Thyroid gland (tissue), 4 donors: ENCODE measurements at regions not wholly inside any gene's neighbourhood (a gene's known extent, or its start where the extent isn't known, plus 50 kb on each side); places are given as distances from the start of the nearest gene placed in this dataset.

Experiments used
- DNase-seq, 2 donors: peaks; one replicate each; pipeline ENCODE4 v3.0.0-alpha.2; 2019
- H3K27ac ChIP-seq, 3 donors: fragments of 200-600 bp; sonication (generic); 1 replicate in 2 of 3; 2 replicates in 1 of 3; pipeline ENCODE4 v1.5.1; 2016 to 2019; ENCODE audit warnings: mild to moderate bottlenecking in 1 of 3, moderate library complexity in 1 of 3
- H3K27me3 ChIP-seq: fragments of 200-600 bp; sonication (generic); one replicate; pipeline ENCODE4 v1.5.1; 2019
- H3K36me3 ChIP-seq, 2 donors: fragments of 200-600 bp; sonication (generic); one replicate each; pipeline ENCODE4 v1.5.1; 2016 to 2019
- H3K4me1 ChIP-seq, 2 donors: fragments of 200-600 bp; sonication (generic); one replicate each; pipeline ENCODE4 v1.5.1; 2017 to 2019
- H3K4me3 ChIP-seq, 3 donors: fragments of 200-600 bp; sonication (generic); replicated peaks in 1 of 3; 1 replicate in 2 of 3; 2 replicates in 1 of 3; pipeline ENCODE4 v1.5.1; 2016; ENCODE audit warnings: mild to moderate bottlenecking in 1 of 3
- H3K9me3 ChIP-seq: fragments of 200-600 bp; sonication (generic); one replicate; pipeline ENCODE4 v1.5.1; 2017
- POLR2A ChIP-seq, 2 donors: fragments of 450-650 bp; IDR thresholded peaks; one replicate each; pipeline ENCODE4 v1.6.1; 2017; ENCODE audit warnings: antibody characterized with exemption in 2 of 2, mild to moderate bottlenecking in 2 of 2, moderate library complexity in 1 of 2
- WGBS, 2 donors: methylation state at CpG; one replicate each; pipeline ENCODE4 v1.1.5; 2017; 5-methylcytosine and 5-hydroxymethylcytosine counted together
- intact Hi-C: fragments of 100-400 bp; cut with DNase I; formaldehyde crosslinking; loops from one replicate; pipeline ENCODE4 v1.15.1; 2023
- TF ChIP-seq, protein P1 (sequence below), 6 experiments: fragments of 200-600 bp in 3 of 6; fragments of 450-650 bp in 3 of 6; sonication (generic) in 3 of 6; IDR thresholded peaks; one replicate each; pipeline ENCODE4 v1.5.1; 2016 to 2019; ENCODE audit warnings: antibody characterized with exemption in 6 of 6, mild to moderate bottlenecking in 2 of 6, inconsistent platforms in 1 of 6, moderate library complexity in 1 of 6

DNA sequence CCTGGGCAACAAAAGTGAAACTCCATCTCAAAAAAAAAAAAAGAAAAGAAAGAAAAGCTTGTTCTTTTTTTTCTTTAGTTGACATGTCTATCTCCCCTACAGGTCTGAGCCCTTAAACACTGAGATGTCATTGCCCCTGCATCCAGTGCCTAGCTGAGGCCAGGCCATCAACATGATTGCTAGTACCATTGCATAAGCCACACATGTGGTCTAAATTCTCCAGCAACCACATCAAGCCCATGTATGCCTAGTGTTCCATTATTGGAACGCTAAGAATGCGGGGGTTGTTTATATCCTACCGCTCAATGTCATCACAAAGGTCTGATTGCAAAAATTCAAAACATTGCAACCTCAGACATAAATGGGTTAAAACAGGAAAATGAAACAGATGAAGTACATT lies 62.7 kb downstream of the NPTX2 start:
- H3K4me1 ChIP-seq = no peaks in the 10 kb centered on the region
- H3K27me3 ChIP-seq = no peaks in the 10 kb centered on the region
- TF ChIP-seq, protein P1, sequence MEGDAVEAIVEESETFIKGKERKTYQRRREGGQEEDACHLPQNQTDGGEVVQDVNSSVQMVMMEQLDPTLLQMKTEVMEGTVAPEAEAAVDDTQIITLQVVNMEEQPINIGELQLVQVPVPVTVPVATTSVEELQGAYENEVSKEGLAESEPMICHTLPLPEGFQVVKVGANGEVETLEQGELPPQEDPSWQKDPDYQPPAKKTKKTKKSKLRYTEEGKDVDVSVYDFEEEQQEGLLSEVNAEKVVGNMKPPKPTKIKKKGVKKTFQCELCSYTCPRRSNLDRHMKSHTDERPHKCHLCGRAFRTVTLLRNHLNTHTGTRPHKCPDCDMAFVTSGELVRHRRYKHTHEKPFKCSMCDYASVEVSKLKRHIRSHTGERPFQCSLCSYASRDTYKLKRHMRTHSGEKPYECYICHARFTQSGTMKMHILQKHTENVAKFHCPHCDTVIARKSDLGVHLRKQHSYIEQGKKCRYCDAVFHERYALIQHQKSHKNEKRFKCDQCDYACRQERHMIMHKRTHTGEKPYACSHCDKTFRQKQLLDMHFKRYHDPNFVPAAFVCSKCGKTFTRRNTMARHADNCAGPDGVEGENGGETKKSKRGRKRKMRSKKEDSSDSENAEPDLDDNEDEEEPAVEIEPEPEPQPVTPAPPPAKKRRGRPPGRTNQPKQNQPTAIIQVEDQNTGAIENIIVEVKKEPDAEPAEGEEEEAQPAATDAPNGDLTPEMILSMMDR (IDR thresholded peaks at IDR 0.05) = no peak
- TF ChIP-seq POLR2A (IDR thresholded peaks at IDR 0.05) = no peak
- whole genome bisulfite sequencing, 2 donors = 17 to 99% methylated on average over 3 of the region's 3 CpGs
- no peaks in the 10 kb centered on the region for H3K9me3 ChIP-seq
- DNase-seq = no peak
- intact Hi-C loops = no loop called here
- no peak overlapping the region for H3K4me3 ChIP-seq
- no peaks in the 10 kb centered on the region for H3K36me3 ChIP-seq
- no peak overlapping the region for H3K27ac ChIP-seq

DNA sequence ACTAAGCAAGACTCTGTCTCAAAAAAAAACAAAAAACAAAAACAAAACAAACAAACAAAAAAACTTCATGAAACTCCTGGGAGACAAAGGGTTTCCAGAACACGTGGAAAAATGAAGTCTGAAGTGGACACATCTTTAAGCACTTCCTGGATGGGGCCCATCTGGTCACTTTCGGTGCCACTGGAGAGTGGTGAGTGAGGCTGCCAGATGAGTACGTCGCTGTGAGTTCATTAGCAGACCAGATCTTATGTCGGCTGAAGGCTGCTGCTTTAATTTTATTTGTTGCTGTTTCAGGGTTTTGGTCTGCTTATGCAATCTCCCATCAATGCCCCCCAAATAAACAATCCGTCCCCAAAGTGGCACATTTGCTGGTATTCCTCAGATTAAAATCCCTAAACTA lies 64.4 kb downstream of the NPTX2 start:
- no peaks in the 10 kb centered on the region for H3K27me3 ChIP-seq
- intact Hi-C loops = no loop called here
- TF ChIP-seq POLR2A (IDR thresholded peaks at IDR 0.05) = no peak
- TF ChIP-seq, protein P1 (IDR thresholded peaks at IDR 0.05) = no peak
- no peak for DNase-seq
- H3K27ac ChIP-seq = no peak overlapping the region
- no peak overlapping the region for H3K4me3 ChIP-seq
- no peaks in the 10 kb centered on the region for H3K9me3 ChIP-seq
- H3K4me1 ChIP-seq = no peaks in the 10 kb centered on the region
- H3K36me3 ChIP-seq = no peaks in the 10 kb centered on the region
- 19 to 43% methylated on average over 6 of the region's 6 CpGs for WGBS, 2 donors

DNA sequence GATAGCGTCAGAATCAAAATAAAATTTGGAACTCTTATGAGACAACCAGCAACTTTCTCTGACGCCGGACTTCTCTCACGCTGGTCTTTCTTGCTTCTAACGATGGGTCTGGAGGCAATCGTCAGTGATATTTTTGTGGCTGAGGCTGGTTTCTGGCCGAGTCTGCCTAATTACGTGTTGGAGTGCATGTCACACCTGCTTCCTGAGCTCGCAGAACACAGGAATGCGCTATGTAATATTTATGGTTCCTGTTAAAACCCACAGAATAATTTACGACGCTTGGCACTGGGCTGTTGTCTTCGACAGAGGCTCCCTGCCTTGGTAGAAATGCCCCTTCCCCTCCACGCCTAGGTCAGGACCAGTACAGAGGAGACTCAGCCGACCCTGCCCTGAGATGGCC lies 64.9 kb downstream of the NPTX2 start:
- Histone ChIP-seq H3K9me3 (no peaks in the 10 kb centered on the region), H3K4me1 (no peaks in the 10 kb centered on the region), H3K4me3 (no peak overlapping the region), H3K27me3 (no peaks in the 10 kb centered on the region), H3K27ac (no peak overlapping the region), H3K36me3 (no peaks in the 10 kb centered on the region)
- 64 to 76% methylated on average over 15 of the region's 15 CpGs for WGBS, 2 donors
- DNase-seq = no peak
- intact Hi-C loops = no loop called here
- TF ChIP-seq, protein P1 (IDR thresholded peaks at IDR 0.05) = no peak
- TF ChIP-seq POLR2A (IDR thresholded peaks at IDR 0.05) = no peak

DNA sequence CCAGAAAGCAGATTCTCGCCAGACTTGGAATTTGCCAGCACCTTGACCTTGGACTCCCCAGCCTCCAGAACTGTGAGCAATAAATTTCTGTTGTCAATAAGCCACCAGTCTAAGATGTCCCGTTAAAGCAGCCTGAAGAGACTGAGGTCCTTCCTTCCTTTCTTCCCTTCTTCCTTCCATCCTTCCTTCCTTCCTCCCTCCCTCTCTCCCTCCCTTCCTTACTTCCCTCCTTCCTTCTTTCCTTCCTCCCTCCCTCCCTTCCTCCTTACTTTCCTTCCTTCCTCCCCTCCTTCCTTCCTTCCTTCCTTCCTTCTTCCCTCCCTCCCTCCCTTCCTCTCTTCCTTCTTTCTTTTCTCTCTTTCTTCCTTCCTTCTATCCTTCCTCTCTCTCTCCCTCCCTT lies 66.4 kb downstream of the NPTX2 start:
- Histone ChIP-seq H3K4me1 (no peaks in the 10 kb centered on the region), H3K4me3 (no peak overlapping the region), H3K27me3 (no peaks in the 10 kb centered on the region), H3K36me3 (no peaks in the 10 kb centered on the region), H3K27ac (no peak overlapping the region), H3K9me3 (no peaks in the 10 kb centered on the region)
- no peak for TF ChIP-seq POLR2A (IDR thresholded peaks at IDR 0.05)
- TF ChIP-seq, protein P1 (IDR thresholded peaks at IDR 0.05) = no peak
- intact Hi-C loops = no loop called here
- no peak for DNase-seq
- WGBS, 2 donors = 60 to 69% methylated on average over 2 of the region's 2 CpGs

DNA sequence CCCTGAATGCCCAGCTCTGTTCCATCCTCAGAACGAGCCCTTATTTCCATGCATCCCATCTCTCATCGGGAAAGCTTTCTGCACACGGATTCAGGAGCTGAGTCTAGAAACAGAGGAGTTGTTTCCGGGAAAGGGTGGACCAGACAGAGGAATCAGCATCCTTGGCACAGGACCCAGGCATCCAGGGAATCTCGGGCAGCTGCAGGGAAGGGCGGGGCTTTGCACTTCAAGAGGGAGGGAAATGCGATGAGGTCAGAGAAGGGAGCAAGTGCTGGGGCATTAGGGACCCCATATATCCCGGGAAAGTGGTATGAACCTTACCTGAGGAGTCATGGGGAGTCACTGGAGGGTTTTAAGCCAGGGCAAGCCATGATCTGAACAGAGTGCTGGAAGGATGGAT lies 68.5 kb downstream of the NPTX2 start:
- TF ChIP-seq, protein P1 (IDR thresholded peaks at IDR 0.05) = no peak
- TF ChIP-seq POLR2A (IDR thresholded peaks at IDR 0.05) = no peak
- no peaks in the 10 kb centered on the region for H3K4me1 ChIP-seq
- 84 to 86% methylated on average over 8 of the region's 8 CpGs for WGBS, 2 donors
- H3K9me3 ChIP-seq = no peaks in the 10 kb centered on the region
- DNase-seq = no peak
- no peak overlapping the region for H3K4me3 ChIP-seq
- no peak overlapping the region for H3K27ac ChIP-seq
- no peaks in the 10 kb centered on the region for H3K36me3 ChIP-seq
- no peaks in the 10 kb centered on the region for H3K27me3 ChIP-seq
- intact Hi-C loops = no loop called here
